CD8-positive, alpha-beta memory T cell (primary cell): ENCODE measurements at regions not wholly inside any gene's neighbourhood (a gene's known extent, or its start where the extent isn't known, plus 50 kb on each side); places are given as distances from the start of the nearest gene placed in this dataset.

ENCODE experiments used
- CTCF ChIA-PET: fragments of 350-600 bp; sonication (Branson Sonifier 250); formaldehyde crosslinking; loops from one replicate; lab custom pipeline; 2021; ENCODE audit warnings: antibody characterized with exemption; lab: Charles Lee
- POLR2A ChIA-PET: fragments of 350-600 bp; sonication (Branson Sonifier 250); formaldehyde crosslinking; loops from one replicate; lab custom pipeline; 2021; ENCODE audit warnings: antibody characterized with exemption; lab: Charles Lee
- DNase-seq, 5 donors: peaks; one replicate each; pipeline versions ENCODE4 v3.0.0 to v3.0.0-alpha.2; 2020 to 2022; ENCODE audit warnings: mixed read lengths in 1 of 5
- H3K27ac ChIP-seq: one replicate; pipeline ENCODE4 v1.7.0; 2013; ENCODE audit warnings: low read depth, mild to moderate bottlenecking, low read length, moderate library complexity
- H3K27me3 ChIP-seq: 2 replicates; pipeline ENCODE4 v1.7.0; 2013; ENCODE audit warnings: low read length, mild to moderate bottlenecking; ENCODE audit not compliant: insufficient read depth, poor library complexity, severe bottlenecking
- H3K36me3 ChIP-seq: 2 replicates; pipeline ENCODE4 v1.7.0; 2013; ENCODE audit warnings: mild to moderate bottlenecking, low read length, moderate library complexity; ENCODE audit not compliant: insufficient read depth
- H3K4me1 ChIP-seq: 2 replicates; pipeline ENCODE4 v1.7.0; 2013; ENCODE audit warnings: mild to moderate bottlenecking, low read length, moderate library complexity; ENCODE audit not compliant: insufficient read depth
- H3K4me3 ChIP-seq: 2 replicates; pipeline ENCODE4 v1.7.0; 2013; ENCODE audit warnings: mild to moderate bottlenecking, low read length
- H3K9me3 ChIP-seq: 2 replicates; pipeline ENCODE4 v1.7.0; 2013; ENCODE audit warnings: mild to moderate bottlenecking, low read length
- H3K27ac Mint-ChIP-seq, 8 donors: one replicate each; pipeline ENCODE4 v1.8.0; 2020 to 2021; ENCODE audit warnings: mixed read lengths in 8 of 8, mild to moderate bottlenecking in 6 of 8, inconsistent platforms in 3 of 8, moderate library complexity in 3 of 8
- H3K27me3 Mint-ChIP-seq, 2 donors: one replicate each; pipeline ENCODE4 v1.8.0; 2020 to 2021; ENCODE audit warnings: mixed read lengths in 2 of 2, mild to moderate bottlenecking in 1 of 2, moderate library complexity in 1 of 2
- H3K36me3 Mint-ChIP-seq, 3 donors: one replicate each; pipeline ENCODE4 v1.8.0; 2020 to 2021; ENCODE audit warnings: mixed read lengths in 3 of 3, inconsistent platforms in 1 of 3, mild to moderate bottlenecking in 1 of 3
- H3K4me1 Mint-ChIP-seq, 3 donors: one replicate each; pipeline ENCODE4 v1.8.0; 2020 to 2021; ENCODE audit warnings: mixed read lengths in 3 of 3, inconsistent platforms in 1 of 3, mild to moderate bottlenecking in 1 of 3
- H3K4me3 Mint-ChIP-seq, 7 donors: one replicate each; pipeline ENCODE4 v1.8.0; 2020 to 2021; ENCODE audit warnings: mixed read lengths in 7 of 7, mild to moderate bottlenecking in 6 of 7, moderate library complexity in 4 of 7, inconsistent platforms in 2 of 7
- H3K9me3 Mint-ChIP-seq, 5 donors: one replicate each; pipeline ENCODE4 v1.8.0; 2020 to 2022; ENCODE audit warnings: mixed read lengths in 5 of 5, mild to moderate bottlenecking in 3 of 5, moderate library complexity in 2 of 5, inconsistent platforms in 1 of 5

GRCh38 chr14:58783792-58784511, 146.2 kb downstream of the DACT1 start:
- Histone ChIP-seq H3K36me3 (no peaks in the 10 kb centered on the region), H3K27me3 (no peaks in the 10 kb centered on the region), H3K4me3 (no peak overlapping the region), H3K4me1 (no peaks in the 10 kb centered on the region), H3K9me3 (no peaks in the 10 kb centered on the region), H3K27ac (no peak overlapping the region)
- Mint-ChIP-seq H3K36me3 (no peaks in the 10 kb centered on the region), H3K4me1 (no peaks in the 10 kb centered on the region), H3K9me3 (no peaks in the 10 kb centered on the region), H3K27me3 (no peaks in the 10 kb centered on the region), H3K27ac (no peak overlapping the region), H3K4me3 (no peak overlapping the region)
- CTCF ChIA-PET: no interaction called here
- POLR2A ChIA-PET: no interaction called here
- DNase-seq: no peak

DNA sequence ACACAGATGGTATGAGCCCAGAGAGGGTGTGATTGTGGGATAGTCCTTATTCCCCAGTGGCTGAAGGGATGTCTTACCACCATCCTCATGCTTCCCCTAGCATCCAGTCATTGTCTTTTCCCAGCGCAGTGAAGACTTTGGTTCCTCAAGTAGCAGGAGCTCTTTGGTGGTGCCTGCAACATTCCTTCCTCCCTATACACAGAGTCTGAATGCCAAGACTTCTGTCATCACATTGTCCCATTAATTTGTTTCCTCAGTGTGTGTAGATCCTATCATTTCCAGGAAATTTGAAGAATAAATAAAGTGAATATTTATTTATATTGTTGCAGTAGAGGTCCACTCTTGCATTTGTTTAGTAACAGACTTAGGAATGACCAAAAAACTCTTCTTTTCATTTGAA, 147.2 kb downstream of the DACT1 start:
- Mint-ChIP-seq H3K9me3 (no peaks in the 10 kb centered on the region), H3K27me3 (no peaks in the 10 kb centered on the region), H3K4me1 (no peaks in the 10 kb centered on the region), H3K4me3 (no peak overlapping the region), H3K27ac (no peak overlapping the region), H3K36me3 (no peaks in the 10 kb centered on the region)
- no peaks in the 10 kb centered on the region for H3K36me3 ChIP-seq
- no peaks in the 10 kb centered on the region for H3K27me3 ChIP-seq
- POLR2A ChIA-PET: no interaction called here
- CTCF ChIA-PET: no interaction called here
- H3K4me3 ChIP-seq: no peak overlapping the region
- DNase-seq: no peak
- H3K9me3 ChIP-seq: no peaks in the 10 kb centered on the region
- no peaks in the 10 kb centered on the region for H3K4me1 ChIP-seq
- H3K27ac ChIP-seq: no peak overlapping the region

- DNase-seq: no peak
- Mint-ChIP-seq H3K27me3 (no peaks in the 10 kb centered on the region), H3K9me3 (peaks cover 0 to 3% (median 0%) of the 10 kb centered on the region in 5 donors), H3K4me1 (no peaks in the 10 kb centered on the region), H3K4me3 (no peak overlapping the region), H3K36me3 (no peaks in the 10 kb centered on the region), H3K27ac (no peak overlapping the region)
- no peaks in the 10 kb centered on the region for H3K27me3 ChIP-seq
- no peak overlapping the region for H3K27ac ChIP-seq
- no peaks in the 10 kb centered on the region for H3K9me3 ChIP-seq
- no peaks in the 10 kb centered on the region for H3K36me3 ChIP-seq
- ChIA-PET POLR2A (no interaction called here), CTCF (no interaction called here)
- H3K4me1 ChIP-seq: no peaks in the 10 kb centered on the region
- H3K4me3 ChIP-seq: no peak overlapping the region
Observed at GRCh38 chr14:58785701-58786100, 147.9 kb downstream of the DACT1 start.

DNA sequence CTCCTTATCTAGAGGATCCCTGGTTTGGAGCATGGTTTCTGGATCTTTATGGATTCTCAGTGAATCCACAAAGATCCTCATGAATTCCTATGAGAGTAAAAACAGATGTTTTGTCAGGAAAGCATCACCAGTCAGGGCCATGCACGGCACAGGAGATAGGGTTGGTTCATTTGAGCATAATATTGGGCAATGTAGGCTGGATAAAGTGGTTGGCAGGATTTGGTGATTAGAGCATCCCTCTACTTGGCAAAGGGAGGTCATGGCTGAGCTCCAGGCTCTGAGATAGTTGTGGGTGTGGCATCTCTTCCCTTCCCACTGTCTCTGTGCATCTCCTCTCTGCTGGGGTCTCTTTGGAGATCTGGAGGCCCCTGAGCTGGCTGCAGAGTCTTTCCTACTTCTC, 149.8 kb downstream of the DACT1 start:
- no peaks in the 10 kb centered on the region for H3K27me3 ChIP-seq
- no peaks in the 10 kb centered on the region for H3K36me3 Mint-ChIP-seq
- no peaks in the 10 kb centered on the region for H3K4me1 ChIP-seq
- H3K27ac Mint-ChIP-seq: no peak overlapping the region
- H3K27me3 Mint-ChIP-seq: no peaks in the 10 kb centered on the region
- no peaks in the 10 kb centered on the region for H3K36me3 ChIP-seq
- POLR2A ChIA-PET: no interaction called here
- H3K4me3 ChIP-seq: no peak overlapping the region
- H3K4me3 Mint-ChIP-seq: no peak overlapping the region
- H3K27ac ChIP-seq: no peak overlapping the region
- DNase-seq: no peak
- peaks cover 0 to 3% (median 0%) of the 10 kb centered on the region in 5 donors for H3K9me3 Mint-ChIP-seq
- CTCF ChIA-PET: no interaction called here
- no peaks in the 10 kb centered on the region for H3K4me1 Mint-ChIP-seq
- no peaks in the 10 kb centered on the region for H3K9me3 ChIP-seq

DNA sequence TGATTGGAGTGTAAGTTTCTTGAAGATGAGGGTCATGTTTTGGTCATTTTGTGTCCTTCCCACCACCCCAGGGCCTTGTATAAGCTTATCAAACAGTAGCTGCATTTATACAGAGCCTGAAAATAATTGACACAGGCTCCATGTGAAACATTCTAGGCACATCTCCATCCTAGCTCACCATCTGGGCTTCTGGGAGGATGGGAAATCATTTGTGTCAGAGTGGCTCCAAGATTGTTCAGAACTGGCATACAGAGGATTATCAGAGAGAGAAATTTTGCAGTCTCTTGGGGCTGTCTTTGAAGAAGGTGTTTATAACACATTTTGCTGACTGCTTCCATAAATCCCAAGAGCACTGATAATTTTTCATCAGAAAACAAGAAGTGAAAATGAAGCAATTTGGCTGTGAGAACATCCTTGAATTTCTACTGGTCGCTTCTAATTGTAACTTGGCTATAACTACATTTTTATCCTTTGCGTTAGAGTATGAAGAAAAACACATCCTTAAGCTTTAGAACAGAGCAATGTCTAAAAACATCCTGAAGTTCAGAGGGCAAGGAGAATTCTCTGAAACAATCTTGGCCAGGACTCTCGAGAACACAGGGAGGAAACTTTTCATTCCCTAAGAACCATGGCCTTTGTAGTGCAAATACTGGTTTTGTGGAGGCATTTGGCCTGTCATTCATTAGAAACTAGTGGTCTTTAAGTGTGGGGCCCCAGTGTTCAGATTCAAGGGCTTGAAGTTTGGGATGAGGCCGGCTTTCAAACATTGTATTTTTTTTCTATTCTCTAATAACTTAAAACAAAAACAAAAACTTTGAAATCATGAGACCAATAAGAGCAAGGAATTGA, 151.1 kb downstream of the DACT1 start:
- Mint-ChIP-seq H3K4me1 (no peaks in the 10 kb centered on the region), H3K4me3 (no peak overlapping the region), H3K9me3 (peaks cover 0 to 3% (median 0%) of the 10 kb centered on the region in 5 donors), H3K27ac (peak overlapping the region in 1 of 8 donors; percentile 21), H3K27me3 (no peaks in the 10 kb centered on the region), H3K36me3 (no peaks in the 10 kb centered on the region)
- Histone ChIP-seq H3K27ac (no peak overlapping the region), H3K9me3 (no peaks in the 10 kb centered on the region), H3K4me1 (no peaks in the 10 kb centered on the region), H3K4me3 (no peak overlapping the region), H3K27me3 (no peaks in the 10 kb centered on the region), H3K36me3 (no peaks in the 10 kb centered on the region)
- CTCF ChIA-PET: no interaction called here
- POLR2A ChIA-PET: no interaction called here
- DNase-seq: no peak

- no peaks in the 10 kb centered on the region for H3K4me1 ChIP-seq
- Mint-ChIP-seq H3K36me3 (no peaks in the 10 kb centered on the region), H3K27me3 (no peaks in the 10 kb centered on the region), H3K4me3 (no peak overlapping the region), H3K9me3 (peaks cover 0 to 3% (median 0%) of the 10 kb centered on the region in 5 donors), H3K4me1 (no peaks in the 10 kb centered on the region), H3K27ac (no peak overlapping the region)
- no peaks in the 10 kb centered on the region for H3K27me3 ChIP-seq
- ChIA-PET POLR2A (no interaction called here), CTCF (no interaction called here)
- no peaks in the 10 kb centered on the region for H3K36me3 ChIP-seq
- DNase-seq: no peak
- H3K9me3 ChIP-seq: no peaks in the 10 kb centered on the region
- no peak overlapping the region for H3K27ac ChIP-seq
- H3K4me3 ChIP-seq: no peak overlapping the region
Observed at GRCh38 chr14:58789736-58790135, 152.0 kb downstream of the DACT1 start.

GRCh38 chr14:58792416-58792815, 154.7 kb downstream of the DACT1 start:
- H3K36me3 ChIP-seq: no peaks in the 10 kb centered on the region
- no peaks in the 10 kb centered on the region for H3K9me3 ChIP-seq
- Mint-ChIP-seq H3K27ac (no peak overlapping the region), H3K4me1 (no peaks in the 10 kb centered on the region), H3K36me3 (no peaks in the 10 kb centered on the region), H3K27me3 (no peaks in the 10 kb centered on the region), H3K9me3 (peaks cover 0 to 3% (median 0%) of the 10 kb centered on the region in 5 donors), H3K4me3 (no peak overlapping the region)
- H3K4me1 ChIP-seq: no peaks in the 10 kb centered on the region
- ChIA-PET CTCF (no interaction called here), POLR2A (no interaction called here)
- H3K27me3 ChIP-seq: no peaks in the 10 kb centered on the region
- no peak overlapping the region for H3K27ac ChIP-seq
- no peak for DNase-seq
- H3K4me3 ChIP-seq: no peak overlapping the region

DNA sequence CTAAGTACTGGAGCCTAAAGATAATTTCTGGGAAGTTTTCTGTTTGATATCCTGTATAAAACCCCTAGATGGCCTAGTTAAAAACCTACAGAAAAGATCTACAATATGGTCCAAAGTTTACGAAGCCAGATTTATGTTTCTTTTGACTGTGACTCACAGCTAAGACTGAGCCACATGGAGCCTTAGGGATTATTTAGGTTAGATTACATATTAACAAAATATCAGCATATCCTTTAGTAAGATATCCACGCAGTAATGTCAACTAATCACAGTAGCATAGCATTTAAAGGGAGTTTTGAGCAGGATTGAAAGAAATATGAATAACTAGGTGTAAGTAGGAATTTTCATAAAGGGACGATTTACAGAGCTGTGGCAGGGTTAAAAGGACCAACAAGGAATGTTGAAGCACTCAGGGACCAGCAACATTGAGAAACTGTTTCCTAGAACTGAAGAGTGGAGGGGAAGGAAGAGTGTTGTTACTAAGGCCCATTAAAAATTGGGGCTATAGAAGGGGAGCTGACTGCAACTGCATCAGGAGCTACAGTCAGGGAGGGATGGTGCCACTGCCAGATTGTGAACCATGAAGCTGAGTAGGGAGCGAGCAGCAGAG, 155.5 kb downstream of the DACT1 start:
- DNase-seq: no peak
- CTCF ChIA-PET: no interaction called here
- no peak overlapping the region for H3K27ac ChIP-seq
- Mint-ChIP-seq H3K4me1 (no peaks in the 10 kb centered on the region), H3K36me3 (no peaks in the 10 kb centered on the region), H3K27me3 (no peaks in the 10 kb centered on the region), H3K27ac (no peak overlapping the region), H3K4me3 (no peak overlapping the region), H3K9me3 (peaks cover 0 to 3% (median 0%) of the 10 kb centered on the region in 5 donors)
- no peak overlapping the region for H3K4me3 ChIP-seq
- no peaks in the 10 kb centered on the region for H3K27me3 ChIP-seq
- H3K36me3 ChIP-seq: no peaks in the 10 kb centered on the region
- no peaks in the 10 kb centered on the region for H3K9me3 ChIP-seq
- POLR2A ChIA-PET: no interaction called here
- H3K4me1 ChIP-seq: no peaks in the 10 kb centered on the region
